Hepatocyte (in vitro differentiated cells): ENCODE measurements at regions not wholly inside any gene's neighbourhood (a gene's known extent, or its start where the extent isn't known, plus 50 kb on each side); places are given as distances from the start of the nearest gene placed in this dataset.

Source experiments
- DNase-seq: peaks from one replicate; pipeline ENCODE4 v3.0.0-alpha.2; 2016; ENCODE audit warnings: low spot score
- H2AFZ ChIP-seq: fragments of 200-600 bp; sonication (generic); 2 replicates; pipeline ENCODE4 v1.6.0; 2016; ENCODE audit warnings: antibody characterized with exemption, mild to moderate bottlenecking
- H3K27ac ChIP-seq: fragments of 200-600 bp; sonication (generic); 2 replicates; pipeline ENCODE4 v1.5.1; 2016; ENCODE audit warnings: mild to moderate bottlenecking
- H3K27me3 ChIP-seq: fragments of 200-600 bp; sonication (generic); 2 replicates; pipeline ENCODE4 v1.6.1; 2016
- H3K36me3 ChIP-seq: fragments of 200-600 bp; sonication (generic); replicated peaks from 2 replicates; pipeline ENCODE4 v1.5.1; 2016; ENCODE audit warnings: low read depth; ENCODE audit not compliant: insufficient read depth
- H3K4me1 ChIP-seq: fragments of 200-600 bp; sonication (generic); 2 replicates; pipeline ENCODE4 v1.5.1; 2016; ENCODE audit warnings: mild to moderate bottlenecking, moderate library complexity; ENCODE audit not compliant: insufficient read depth
- H3K4me2 ChIP-seq: fragments of 200-600 bp; sonication (generic); 2 replicates; pipeline ENCODE4 v1.6.0; 2016
- H3K4me3 ChIP-seq: fragments of 200-600 bp; sonication (generic); 2 replicates; pipeline ENCODE4 v1.5.1; 2016; ENCODE audit warnings: mild to moderate bottlenecking
- H3K79me2 ChIP-seq: fragments of 200-600 bp; sonication (generic); 2 replicates; pipeline ENCODE4 v1.6.0; 2017; ENCODE audit warnings: mild to moderate bottlenecking
- H3K9me2 ChIP-seq: fragments of 200-600 bp; sonication (generic); replicated peaks from 2 replicates; pipeline ENCODE4 v1.6.0; 2017; ENCODE audit warnings: mild to moderate bottlenecking; ENCODE audit not compliant: insufficient read depth
- H3K9me3 ChIP-seq: fragments of 200-600 bp; sonication (generic); 2 replicates; pipeline ENCODE4 v1.5.1; 2016; ENCODE audit warnings: low read depth, mild to moderate bottlenecking
- H4K20me1 ChIP-seq: fragments of 200-600 bp; sonication (generic); 2 replicates; pipeline ENCODE4 v1.6.0; 2016; ENCODE audit warnings: mild to moderate bottlenecking; ENCODE audit not compliant: insufficient read depth, poor library complexity, severe bottlenecking
- EZH2 ChIP-seq: fragments of 200-600 bp; sonication (generic); IDR thresholded peaks from 2 replicates; pipeline ENCODE4 v1.6.1; 2016; ENCODE audit warnings: antibody characterized with exemption, mild to moderate bottlenecking, borderline replicate concordance
- EZH2phosphoT487 ChIP-seq: fragments of 200-600 bp; sonication (generic); IDR thresholded peaks from one replicate; pipeline ENCODE4 v1.6.1; 2018; ENCODE audit warnings: antibody characterized with exemption, mild to moderate bottlenecking, low read depth, moderate library complexity; ENCODE audit not compliant: unreplicated experiment, severe bottlenecking
- WGBS: methylation state at CpG from one replicate; pipeline ENCODE4 v1.1.6; 2016; ENCODE audit warnings: low lambda C conversion rate; ENCODE audit errors: missing lambda C conversion rate; 5-methylcytosine and 5-hydroxymethylcytosine counted together
- TF ChIP-seq, protein P1 (sequence below): fragments of 200-600 bp; sonication (generic); IDR thresholded peaks from 2 replicates; pipeline ENCODE4 v1.5.1; 2016; ENCODE audit warnings: antibody characterized with exemption, mild to moderate bottlenecking; ENCODE audit not compliant: poor library complexity

- Histone ChIP-seq H2AFZ (no peak overlapping the region), H3K27ac (no peak overlapping the region), H3K4me1 (no peaks in the 10 kb centered on the region), H3K9me2 (no peaks in the 10 kb centered on the region), H4K20me1 (no peaks in the 10 kb centered on the region), H3K27me3 (no peaks in the 10 kb centered on the region), H3K4me3 (no peak overlapping the region), H3K79me2 (no peaks in the 10 kb centered on the region), H3K4me2 (no peak overlapping the region), H3K9me3 (no peaks in the 10 kb centered on the region), H3K36me3 (no peaks in the 10 kb centered on the region)
- no peak for TF ChIP-seq EZH2
- TF ChIP-seq, protein P1, sequence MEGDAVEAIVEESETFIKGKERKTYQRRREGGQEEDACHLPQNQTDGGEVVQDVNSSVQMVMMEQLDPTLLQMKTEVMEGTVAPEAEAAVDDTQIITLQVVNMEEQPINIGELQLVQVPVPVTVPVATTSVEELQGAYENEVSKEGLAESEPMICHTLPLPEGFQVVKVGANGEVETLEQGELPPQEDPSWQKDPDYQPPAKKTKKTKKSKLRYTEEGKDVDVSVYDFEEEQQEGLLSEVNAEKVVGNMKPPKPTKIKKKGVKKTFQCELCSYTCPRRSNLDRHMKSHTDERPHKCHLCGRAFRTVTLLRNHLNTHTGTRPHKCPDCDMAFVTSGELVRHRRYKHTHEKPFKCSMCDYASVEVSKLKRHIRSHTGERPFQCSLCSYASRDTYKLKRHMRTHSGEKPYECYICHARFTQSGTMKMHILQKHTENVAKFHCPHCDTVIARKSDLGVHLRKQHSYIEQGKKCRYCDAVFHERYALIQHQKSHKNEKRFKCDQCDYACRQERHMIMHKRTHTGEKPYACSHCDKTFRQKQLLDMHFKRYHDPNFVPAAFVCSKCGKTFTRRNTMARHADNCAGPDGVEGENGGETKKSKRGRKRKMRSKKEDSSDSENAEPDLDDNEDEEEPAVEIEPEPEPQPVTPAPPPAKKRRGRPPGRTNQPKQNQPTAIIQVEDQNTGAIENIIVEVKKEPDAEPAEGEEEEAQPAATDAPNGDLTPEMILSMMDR = no peak
- TF ChIP-seq EZH2phosphoT487 = no peak
- WGBS = 53% methylated on average over 2 of the region's 2 CpGs
- DNase-seq = no peak
These were observed 513.6 kb downstream of the STK39 start for GRCh38 chr2:167733747-167734146.

DNA sequence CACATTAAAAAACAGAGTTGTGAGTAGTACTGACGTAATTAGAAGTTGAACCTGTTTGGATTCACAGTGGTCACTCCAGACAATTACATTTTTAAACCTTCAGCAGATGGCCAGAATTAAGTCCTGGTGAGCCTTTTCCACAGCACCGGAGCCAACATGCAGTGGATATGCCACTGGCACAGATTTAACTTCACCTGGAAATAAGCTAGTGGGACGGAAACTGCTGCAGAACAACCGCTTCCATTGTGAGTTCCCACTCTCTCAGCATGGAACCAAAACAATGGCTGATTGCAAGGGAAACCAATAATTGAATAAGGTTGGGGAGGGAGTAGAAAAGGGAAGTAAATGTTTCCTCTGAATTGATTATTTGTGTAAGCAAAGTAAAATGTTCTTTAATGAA lies 515.1 kb downstream of the STK39 start:
- Histone ChIP-seq H4K20me1 (no peaks in the 10 kb centered on the region), H3K27ac (no peak overlapping the region), H3K4me1 (no peaks in the 10 kb centered on the region), H3K36me3 (no peaks in the 10 kb centered on the region), H3K4me2 (no peak overlapping the region), H3K9me3 (no peaks in the 10 kb centered on the region), H3K4me3 (no peak overlapping the region), H3K79me2 (no peaks in the 10 kb centered on the region), H3K27me3 (no peaks in the 10 kb centered on the region), H2AFZ (no peak overlapping the region), H3K9me2 (no peaks in the 10 kb centered on the region)
- WGBS = 82% methylated on average over 4 of the region's 4 CpGs
- TF ChIP-seq, protein P1 = no peak
- TF ChIP-seq EZH2phosphoT487 (no peak), EZH2 (no peak)
- no peak for DNase-seq

DNA sequence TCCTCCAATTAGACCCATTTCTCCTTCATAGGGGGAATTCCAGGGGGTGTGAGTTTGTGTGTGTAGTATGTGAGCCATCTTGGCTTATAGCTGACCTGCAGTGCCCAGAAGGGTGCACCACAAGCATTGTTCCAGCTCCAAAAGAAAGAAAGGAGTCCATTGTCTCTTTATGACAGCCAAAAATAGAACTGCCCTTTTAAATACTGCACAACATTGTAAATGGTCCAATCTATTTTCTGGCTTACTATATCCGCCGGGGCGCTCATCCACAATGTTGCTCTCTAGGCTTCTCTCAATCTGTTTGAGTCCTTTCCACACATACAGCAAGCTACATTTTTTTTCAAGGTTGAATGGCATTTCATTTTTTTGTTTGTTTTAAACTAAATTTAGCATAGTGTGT lies 517.5 kb downstream of the STK39 start:
- Histone ChIP-seq H4K20me1 (no peaks in the 10 kb centered on the region), H3K9me3 (no peaks in the 10 kb centered on the region), H3K27me3 (no peaks in the 10 kb centered on the region), H3K4me2 (no peak overlapping the region), H3K36me3 (no peaks in the 10 kb centered on the region), H3K79me2 (no peaks in the 10 kb centered on the region), H3K27ac (no peak overlapping the region), H3K4me3 (no peak overlapping the region), H3K9me2 (no peaks in the 10 kb centered on the region), H2AFZ (no peak overlapping the region), H3K4me1 (no peaks in the 10 kb centered on the region)
- TF ChIP-seq EZH2 (no peak), EZH2phosphoT487 (no peak)
- TF ChIP-seq, protein P1 = no peak
- no peak for DNase-seq
- 98% methylated on average over 3 of the region's 3 CpGs for WGBS

DNA sequence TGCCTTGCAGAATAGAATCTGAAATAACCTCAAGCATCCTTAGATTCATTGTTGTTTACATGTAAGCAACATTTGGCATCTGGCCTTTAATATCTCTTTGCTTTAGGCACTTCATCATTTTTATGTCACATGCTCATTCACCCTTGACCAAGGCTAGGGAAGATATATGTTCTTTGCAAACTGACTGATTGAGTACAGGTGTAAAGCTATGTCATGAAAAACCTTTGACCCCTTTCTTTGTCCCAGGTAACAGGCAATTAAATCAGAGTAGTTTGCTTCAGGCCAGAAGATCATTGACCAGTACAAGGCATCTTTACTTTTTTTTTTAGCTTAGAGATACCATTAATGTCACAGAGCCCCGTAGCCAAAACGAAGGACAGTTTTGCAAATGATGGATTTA lies 520.6 kb downstream of the STK39 start:
- H3K36me3 ChIP-seq = no peaks in the 10 kb centered on the region
- no peaks in the 10 kb centered on the region for H3K4me1 ChIP-seq
- 12% methylated on average over 2 of the region's 2 CpGs for WGBS
- no peaks in the 10 kb centered on the region for H4K20me1 ChIP-seq
- no peaks in the 10 kb centered on the region for H3K9me3 ChIP-seq
- H2AFZ ChIP-seq = no peak overlapping the region
- no peak overlapping the region for H3K4me2 ChIP-seq
- no peaks in the 10 kb centered on the region for H3K9me2 ChIP-seq
- DNase-seq = no peak
- H3K4me3 ChIP-seq = no peak overlapping the region
- H3K79me2 ChIP-seq = no peaks in the 10 kb centered on the region
- no peak overlapping the region for H3K27ac ChIP-seq
- no peaks in the 10 kb centered on the region for H3K27me3 ChIP-seq
- TF ChIP-seq, protein P1 = no peak
- no peak for TF ChIP-seq EZH2
- no peak for TF ChIP-seq EZH2phosphoT487
